GM23338 (cell line): ENCODE measurements at regions not wholly inside any gene's neighbourhood (a gene's known extent, or its start where the extent isn't known, plus 50 kb on each side); places are given as distances from the start of the nearest gene placed in this dataset.

Source experiments
- ATAC-seq: fragments of 200-7000 bp; cut with Tn5 transposase; 3 replicates; pipeline ENCODE4 v1.9.1; 2020
- DNase-seq: peaks from one replicate; pipeline ENCODE4 v3.0.0-alpha.2; 2015; ENCODE audit warnings: low spot score
- H2AFZ ChIP-seq: fragments of 200-600 bp; sonication (generic); 2 replicates; pipeline ENCODE4 v1.8.0; 2016; ENCODE audit warnings: antibody characterized with exemption, mild to moderate bottlenecking, moderate library complexity
- H3F3A ChIP-seq: fragments of 200-600 bp; sonication (generic); replicated peaks from 2 replicates; pipeline ENCODE4 v1.8.0; 2017; ENCODE audit warnings: antibody characterized with exemption, mixed run types, low read depth
- H3K27ac ChIP-seq: fragments of 200-600 bp; sonication (generic); 2 replicates; pipeline ENCODE4 v1.6.1; 2016; ENCODE audit warnings: low read depth
- H3K27me3 ChIP-seq: fragments of 200-600 bp; sonication (generic); 2 replicates; pipeline ENCODE4 v1.8.0; 2016; ENCODE audit warnings: mild to moderate bottlenecking, mixed run types, moderate library complexity; ENCODE audit not compliant: insufficient read depth
- H3K36me3 ChIP-seq: fragments of 200-600 bp; sonication (generic); 2 replicates; pipeline ENCODE4 v1.8.0; 2016; ENCODE audit warnings: mild to moderate bottlenecking; ENCODE audit not compliant: insufficient read depth
- H3K4me1 ChIP-seq: fragments of 200-600 bp; sonication (generic); 2 replicates; pipeline ENCODE4 v1.8.0; 2016; ENCODE audit warnings: mild to moderate bottlenecking, moderate library complexity; ENCODE audit not compliant: insufficient read depth
- H3K4me2 ChIP-seq: fragments of 200-600 bp; sonication (generic); 2 replicates; pipeline ENCODE4 v1.7.1; 2017; ENCODE audit warnings: mixed run types
- H3K4me3 ChIP-seq: fragments of 200-600 bp; sonication (generic); 2 replicates; pipeline ENCODE4 v1.6.1; 2016; ENCODE audit warnings: mixed run types
- H3K79me2 ChIP-seq: fragments of 200-600 bp; sonication (generic); replicated peaks from 2 replicates; pipeline ENCODE4 v1.8.0; 2017; ENCODE audit warnings: mild to moderate bottlenecking; ENCODE audit not compliant: insufficient read depth
- H3K9me2 ChIP-seq: fragments of 200-600 bp; sonication (generic); 2 replicates; pipeline ENCODE4 v1.8.0; 2017; ENCODE audit not compliant: insufficient read depth
- H4K20me1 ChIP-seq: fragments of 200-600 bp; sonication (generic); replicated peaks from 2 replicates; pipeline ENCODE4 v1.8.0; 2017; ENCODE audit warnings: mild to moderate bottlenecking; ENCODE audit not compliant: insufficient read depth
- H3K27ac Mint-ChIP-seq: 2 replicates; pipeline ENCODE4 v1.8.0; 2020; ENCODE audit warnings: inconsistent platforms, mild to moderate bottlenecking, moderate library complexity, mixed read lengths
- H3K27me3 Mint-ChIP-seq: 3 replicates; pipeline ENCODE4 v1.8.0; 2022; ENCODE audit warnings: low read depth, mild to moderate bottlenecking, moderate library complexity, mixed read lengths, inconsistent platforms; ENCODE audit not compliant: insufficient read depth, poor library complexity
- H3K36me3 Mint-ChIP-seq: 3 replicates; pipeline ENCODE4 v1.8.0; 2021; ENCODE audit warnings: low read depth, mild to moderate bottlenecking, inconsistent platforms, moderate library complexity, mixed read lengths
- H3K4me1 Mint-ChIP-seq: 3 replicates; pipeline ENCODE4 v1.8.0; 2020; ENCODE audit warnings: mild to moderate bottlenecking, inconsistent platforms, mixed read lengths
- H3K4me3 Mint-ChIP-seq: 3 replicates; pipeline ENCODE4 v1.8.0; 2021; ENCODE audit warnings: moderate library complexity, mild to moderate bottlenecking, inconsistent platforms, mixed read lengths
- H3K9me3 Mint-ChIP-seq: 3 replicates; pipeline ENCODE4 v1.8.0; 2020; ENCODE audit warnings: moderate library complexity, mild to moderate bottlenecking, inconsistent platforms, mixed read lengths
- EZH2 ChIP-seq: fragments of 200-600 bp; sonication (generic); IDR thresholded peaks from one replicate; pipeline ENCODE4 v1.8.0; 2017; ENCODE audit warnings: antibody characterized with exemption, mild to moderate bottlenecking, low read depth; ENCODE audit not compliant: unreplicated experiment
- JUNB ChIP-seq: IDR thresholded peaks from one replicate; pipeline ENCODE4 v1.6.1; 2016; ENCODE audit warnings: antibody characterized with exemption; ENCODE audit not compliant: unreplicated experiment
- STAT1 ChIP-seq: IDR thresholded peaks from one replicate; pipeline ENCODE4 v1.6.1; 2016; ENCODE audit warnings: antibody characterized with exemption; ENCODE audit not compliant: unreplicated experiment
- ZNF114 ChIP-seq: fragments of 250-450 bp; sonication (Bioruptor Pico); IDR thresholded peaks from 2 replicates; pipeline ENCODE4 v1.5.0; 2020; ENCODE audit warnings: mild to moderate bottlenecking, moderate library complexity
- TF ChIP-seq, protein P1 (sequence below): fragments of 250-450 bp; sonication (Bioruptor Pico); IDR thresholded peaks from 2 replicates; pipeline ENCODE4 v1.5.0; 2020; ENCODE audit warnings: mild to moderate bottlenecking, moderate library complexity
- TF ChIP-seq, protein P2 (sequence below): IDR thresholded peaks from 2 replicates; pipeline ENCODE4 v1.6.1; 2016; ENCODE audit warnings: antibody characterized with exemption

DNA sequence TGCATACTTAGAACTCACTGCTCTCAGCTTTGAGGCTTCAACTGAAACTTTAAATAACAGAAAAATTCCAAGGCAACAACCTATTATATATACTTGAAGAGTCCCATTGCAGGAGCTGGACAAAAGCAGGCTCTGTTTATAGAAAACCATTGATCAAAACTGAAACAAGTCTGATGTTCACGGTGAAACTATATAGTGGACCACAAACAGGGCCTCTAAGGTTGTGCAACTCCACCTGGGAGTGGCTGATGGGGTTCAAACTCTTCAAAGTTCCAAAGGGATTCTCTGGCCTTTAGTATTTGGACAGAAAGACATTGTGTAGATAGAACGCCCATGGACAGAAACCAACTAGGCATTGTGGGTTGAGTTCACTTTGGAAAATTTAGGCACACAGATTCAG lies 140.3 kb downstream of the ZC3H11B start (continued):
- TF ChIP-seq, protein P1, sequence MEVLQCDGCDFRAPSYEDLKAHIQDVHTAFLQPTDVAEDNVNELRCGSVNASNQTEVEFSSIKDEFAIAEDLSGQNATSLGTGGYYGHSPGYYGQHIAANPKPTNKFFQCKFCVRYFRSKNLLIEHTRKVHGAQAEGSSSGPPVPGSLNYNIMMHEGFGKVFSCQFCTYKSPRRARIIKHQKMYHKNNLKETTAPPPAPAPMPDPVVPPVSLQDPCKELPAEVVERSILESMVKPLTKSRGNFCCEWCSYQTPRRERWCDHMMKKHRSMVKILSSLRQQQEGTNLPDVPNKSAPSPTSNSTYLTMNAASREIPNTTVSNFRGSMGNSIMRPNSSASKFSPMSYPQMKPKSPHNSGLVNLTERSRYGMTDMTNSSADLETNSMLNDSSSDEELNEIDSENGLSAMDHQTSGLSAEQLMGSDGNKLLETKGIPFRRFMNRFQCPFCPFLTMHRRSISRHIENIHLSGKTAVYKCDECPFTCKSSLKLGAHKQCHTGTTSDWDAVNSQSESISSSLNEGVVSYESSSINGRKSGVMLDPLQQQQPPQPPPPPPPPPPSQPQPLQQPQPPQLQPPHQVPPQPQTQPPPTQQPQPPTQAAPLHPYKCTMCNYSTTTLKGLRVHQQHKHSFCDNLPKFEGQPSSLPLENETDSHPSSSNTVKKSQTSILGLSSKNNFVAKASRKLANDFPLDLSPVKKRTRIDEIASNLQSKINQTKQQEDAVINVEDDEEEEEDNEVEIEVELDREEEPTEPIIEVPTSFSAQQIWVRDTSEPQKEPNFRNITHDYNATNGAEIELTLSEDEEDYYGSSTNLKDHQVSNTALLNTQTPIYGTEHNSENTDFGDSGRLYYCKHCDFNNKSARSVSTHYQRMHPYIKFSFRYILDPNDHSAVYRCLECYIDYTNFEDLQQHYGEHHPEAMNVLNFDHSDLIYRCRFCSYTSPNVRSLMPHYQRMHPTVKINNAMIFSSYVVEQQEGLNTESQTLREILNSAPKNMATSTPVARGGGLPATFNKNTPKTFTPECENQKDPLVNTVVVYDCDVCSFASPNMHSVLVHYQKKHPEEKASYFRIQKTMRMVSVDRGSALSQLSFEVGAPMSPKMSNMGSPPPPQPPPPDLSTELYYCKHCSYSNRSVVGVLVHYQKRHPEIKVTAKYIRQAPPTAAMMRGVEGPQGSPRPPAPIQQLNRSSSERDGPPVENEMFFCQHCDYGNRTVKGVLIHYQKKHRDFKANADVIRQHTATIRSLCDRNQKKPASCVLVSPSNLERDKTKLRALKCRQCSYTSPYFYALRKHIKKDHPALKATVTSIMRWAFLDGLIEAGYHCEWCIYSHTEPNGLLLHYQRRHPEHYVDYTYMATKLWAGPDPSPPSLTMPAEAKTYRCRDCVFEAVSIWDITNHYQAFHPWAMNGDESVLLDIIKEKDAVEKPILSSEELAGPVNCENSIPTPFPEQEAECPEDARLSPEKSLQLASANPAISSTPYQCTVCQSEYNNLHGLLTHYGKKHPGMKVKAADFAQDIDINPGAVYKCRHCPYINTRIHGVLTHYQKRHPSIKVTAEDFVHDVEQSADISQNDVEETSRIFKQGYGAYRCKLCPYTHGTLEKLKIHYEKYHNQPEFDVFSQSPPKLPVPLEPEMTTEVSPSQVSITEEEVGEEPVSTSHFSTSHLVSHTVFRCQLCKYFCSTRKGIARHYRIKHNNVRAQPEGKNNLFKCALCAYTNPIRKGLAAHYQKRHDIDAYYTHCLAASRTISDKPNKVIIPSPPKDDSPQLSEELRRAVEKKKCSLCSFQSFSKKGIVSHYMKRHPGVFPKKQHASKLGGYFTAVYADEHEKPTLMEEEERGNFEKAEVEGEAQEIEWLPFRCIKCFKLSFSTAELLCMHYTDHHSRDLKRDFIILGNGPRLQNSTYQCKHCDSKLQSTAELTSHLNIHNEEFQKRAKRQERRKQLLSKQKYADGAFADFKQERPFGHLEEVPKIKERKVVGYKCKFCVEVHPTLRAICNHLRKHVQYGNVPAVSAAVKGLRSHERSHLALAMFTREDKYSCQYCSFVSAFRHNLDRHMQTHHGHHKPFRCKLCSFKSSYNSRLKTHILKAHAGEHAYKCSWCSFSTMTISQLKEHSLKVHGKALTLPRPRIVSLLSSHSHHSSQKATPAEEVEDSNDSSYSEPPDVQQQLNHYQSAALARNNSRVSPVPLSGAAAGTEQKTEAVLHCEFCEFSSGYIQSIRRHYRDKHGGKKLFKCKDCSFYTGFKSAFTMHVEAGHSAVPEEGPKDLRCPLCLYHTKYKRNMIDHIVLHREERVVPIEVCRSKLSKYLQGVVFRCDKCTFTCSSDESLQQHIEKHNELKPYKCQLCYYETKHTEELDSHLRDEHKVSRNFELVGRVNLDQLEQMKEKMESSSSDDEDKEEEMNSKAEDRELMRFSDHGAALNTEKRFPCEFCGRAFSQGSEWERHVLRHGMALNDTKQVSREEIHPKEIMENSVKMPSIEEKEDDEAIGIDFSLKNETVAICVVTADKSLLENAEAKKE (CRISPR knock-in tag): no peak
- TF ChIP-seq STAT1 (no peak), ZNF114 (CRISPR knock-in tag) (no peak), EZH2 (no peak)
- TF ChIP-seq, protein P2, sequence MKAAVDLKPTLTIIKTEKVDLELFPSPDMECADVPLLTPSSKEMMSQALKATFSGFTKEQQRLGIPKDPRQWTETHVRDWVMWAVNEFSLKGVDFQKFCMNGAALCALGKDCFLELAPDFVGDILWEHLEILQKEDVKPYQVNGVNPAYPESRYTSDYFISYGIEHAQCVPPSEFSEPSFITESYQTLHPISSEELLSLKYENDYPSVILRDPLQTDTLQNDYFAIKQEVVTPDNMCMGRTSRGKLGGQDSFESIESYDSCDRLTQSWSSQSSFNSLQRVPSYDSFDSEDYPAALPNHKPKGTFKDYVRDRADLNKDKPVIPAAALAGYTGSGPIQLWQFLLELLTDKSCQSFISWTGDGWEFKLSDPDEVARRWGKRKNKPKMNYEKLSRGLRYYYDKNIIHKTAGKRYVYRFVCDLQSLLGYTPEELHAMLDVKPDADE: no peak

DNA sequence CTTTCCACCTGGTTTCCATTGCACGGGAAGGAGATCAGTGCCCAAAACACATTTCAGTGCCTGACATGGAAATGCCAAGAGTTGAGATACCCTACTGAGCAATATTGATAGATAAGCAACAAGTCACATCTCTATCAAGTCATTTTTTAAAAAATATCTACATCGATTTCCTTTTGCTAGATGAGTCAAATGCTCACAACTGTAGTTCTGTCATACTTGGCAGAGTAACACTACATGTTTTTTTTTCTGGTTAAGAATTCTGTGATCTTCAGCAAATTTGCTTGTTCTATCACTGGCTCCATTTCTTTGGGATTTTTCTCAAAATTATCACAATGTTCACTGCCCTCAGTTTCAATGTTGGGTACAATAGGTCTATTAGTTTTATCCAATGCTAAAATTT lies 145.4 kb downstream of the ZC3H11B start:
- H3K4me3 ChIP-seq: no peak overlapping the region
- H3K9me2 ChIP-seq: no peaks in the 10 kb centered on the region; the same call in 1 of the 2 replicates
- no peaks in the 10 kb centered on the region for H3K79me2 ChIP-seq
- no peak overlapping the region for H3K27ac Mint-ChIP-seq
- H2AFZ ChIP-seq: no peak overlapping the region
- no peaks in the 10 kb centered on the region for H3K4me1 ChIP-seq
- no peaks in the 10 kb centered on the region for H3K4me1 Mint-ChIP-seq
- no peaks in the 10 kb centered on the region for H3K36me3 ChIP-seq
- DNase-seq: no peak
- TF ChIP-seq, protein P1 (CRISPR knock-in tag): no peak
- no peak for TF ChIP-seq JUNB
- no peaks in the 10 kb centered on the region for H3K36me3 Mint-ChIP-seq
- H3K9me3 Mint-ChIP-seq: no peaks in the 10 kb centered on the region
- H3F3A ChIP-seq: no peaks in the 10 kb centered on the region
- ATAC-seq: no peak
- no peaks in the 10 kb centered on the region for H3K27me3 ChIP-seq
- no peaks in the 10 kb centered on the region for H4K20me1 ChIP-seq
- H3K4me3 Mint-ChIP-seq: no peak overlapping the region
- H3K27me3 Mint-ChIP-seq: no peaks in the 10 kb centered on the region
- no peak overlapping the region for H3K27ac ChIP-seq
- no peak overlapping the region for H3K4me2 ChIP-seq
